Keratinocyte (primary cell): ENCODE measurements at regions not wholly inside any gene's neighbourhood (a gene's known extent, or its start where the extent isn't known, plus 50 kb on each side); places are given as distances from the start of the nearest gene placed in this dataset.

Experiments used
- DNase-seq: peaks from one replicate; pipeline ENCODE4 v3.0.0-alpha.2; 2011; ENCODE audit warnings: low read depth, missing footprints, low spot score
- FAIRE-seq: peaks from 2 replicates; lab custom pipeline; 2011; peaks lifted over from hg19 to GRCh38; lab: Jason Lieb, UNC
- H2AFZ ChIP-seq: 2 replicates; pipeline ENCODE4 v1.6.0; 2012; ENCODE audit warnings: low read length, control low read depth, inconsistent platforms; ENCODE audit not compliant: control insufficient read depth
- H3K27ac ChIP-seq: 2 replicates; pipeline ENCODE4 v1.5.1; 2011; ENCODE audit warnings: low read length; ENCODE audit not compliant: control insufficient read depth, insufficient read depth
- H3K27me3 ChIP-seq: 3 replicates; pipeline ENCODE4 v1.6.0; 2011; ENCODE audit warnings: low read length; ENCODE audit not compliant: control insufficient read depth, insufficient read depth; ENCODE audit errors: extremely low read depth
- H3K36me3 ChIP-seq, 2 experiments: 2 replicates in 1 of 2; 3 replicates in 1 of 2; pipeline ENCODE4 v1.5.1; 2011; ENCODE audit warnings: low read length in 2 of 2, mild to moderate bottlenecking in 1 of 2; ENCODE audit not compliant: control insufficient read depth in 2 of 2, insufficient read depth in 2 of 2; ENCODE audit errors: extremely low read depth in 1 of 2
- H3K4me1 ChIP-seq: 3 replicates; pipeline ENCODE4 v1.5.1; 2011; ENCODE audit warnings: low read length; ENCODE audit not compliant: control insufficient read depth, insufficient read depth; ENCODE audit errors: extremely low read depth
- H3K4me2 ChIP-seq: 3 replicates; pipeline ENCODE4 v1.6.0; 2011; ENCODE audit warnings: low read depth, low read length; ENCODE audit not compliant: control insufficient read depth, insufficient read depth; ENCODE audit errors: extremely low read depth
- H3K4me3 ChIP-seq, 3 experiments: fragments of 200-600 bp in 1 of 3; sonication (generic) in 1 of 3; 2 replicates in 2 of 3; 3 replicates in 1 of 3; pipeline ENCODE4 v1.5.1; 2011 to 2016; ENCODE audit warnings: low read length in 3 of 3, mild to moderate bottlenecking in 3 of 3, control low read depth in 2 of 3, inconsistent platforms in 1 of 3, low read depth in 1 of 3, mixed read lengths in 1 of 3, mixed run types in 1 of 3, moderate library complexity in 1 of 3; ENCODE audit not compliant: control insufficient read depth in 2 of 3, insufficient read depth in 2 of 3; ENCODE audit errors: extremely low read depth in 1 of 3
- H3K79me2 ChIP-seq: 2 replicates; pipeline ENCODE4 v1.6.0; 2012; ENCODE audit warnings: low read length; ENCODE audit not compliant: control insufficient read depth, insufficient read depth
- H3K9ac ChIP-seq: 3 replicates; pipeline ENCODE4 v1.6.0; 2011; ENCODE audit warnings: low read length; ENCODE audit not compliant: control insufficient read depth, insufficient read depth; ENCODE audit errors: extremely low read depth
- H3K9me1 ChIP-seq: 3 replicates; pipeline ENCODE4 v1.6.0; 2011; ENCODE audit warnings: low read length; ENCODE audit not compliant: control insufficient read depth, insufficient read depth; ENCODE audit errors: extremely low read depth
- H3K9me3 ChIP-seq: 2 replicates; pipeline ENCODE4 v1.5.1; 2012; ENCODE audit warnings: low read depth, low read length; ENCODE audit not compliant: control insufficient read depth
- H4K20me1 ChIP-seq: 3 replicates; pipeline ENCODE4 v1.6.0; 2011; ENCODE audit warnings: low read length; ENCODE audit not compliant: control insufficient read depth, insufficient read depth; ENCODE audit errors: extremely low read depth
- CTCF ChIP-seq, 3 experiments: IDR thresholded peaks in 1 of 3; conservative IDR thresholded peaks in 1 of 3; optimal IDR thresholded peaks in 1 of 3; 2 replicates in 2 of 3; 3 replicates in 1 of 3; pipeline versions ENCODE3 to v1.5.1; 2011; ENCODE audit warnings: low read length in 3 of 3, mild to moderate bottlenecking in 3 of 3, moderate library complexity in 2 of 3, control low read depth in 1 of 3, inconsistent platforms in 1 of 3; ENCODE audit not compliant: insufficient read depth in 2 of 3; ENCODE audit errors: extremely low read depth in 1 of 3
- EZH2 ChIP-seq: IDR thresholded peaks from one replicate; pipeline ENCODE4 v1.6.1; 2012; ENCODE audit warnings: inconsistent platforms, mild to moderate bottlenecking, low read length, moderate library complexity
- dilution Hi-C: fragments of 300-500 bp; cut with MboI; formaldehyde crosslinking; loops from one replicate; pipeline ENCODE4 v1.7.0; 2020; ENCODE audit warnings: low sequenced_read_pairs; ENCODE audit not compliant: extremely low pct_ligation_motif_present

- no peak for TF ChIP-seq EZH2
- TF ChIP-seq CTCF (optimal IDR thresholded peaks at IDR 0.05 in 1 of 3, IDR thresholded peaks at IDR 0.05 in 1 of 3, conservative IDR thresholded peaks at IDR 0.05 in 1 of 3; ENCODE audit: extremely low read depth in 1 of 3, insufficient read depth in 2 of 3, low read length in 3 of 3): no peak
- Histone ChIP-seq H3K9me3 (no peaks in the 10 kb centered on the region), H3K4me3 (no peak overlapping the region), H4K20me1 (no peaks in the 10 kb centered on the region), H3K27ac (no peak overlapping the region), H3K79me2 (no peaks in the 10 kb centered on the region), H3K4me2 (no peak overlapping the region), H3K9ac (no peak overlapping the region), H2AFZ (no peak overlapping the region), H3K9me1 (no peaks in the 10 kb centered on the region), H3K27me3 (no peaks in the 10 kb centered on the region), H3K4me1 (no peaks in the 10 kb centered on the region), H3K36me3 (no peaks in the 10 kb centered on the region)
- FAIRE-seq: no peak
- dilution Hi-C loops: no loop called here
- DNase-seq: no peak
Measured at GRCh38 chr4:121564840-121565375, 131.9 kb downstream of the ANXA5 start.

- FAIRE-seq (no peak), DNase-seq (no peak)
- Histone ChIP-seq H3K36me3 (no peaks in the 10 kb centered on the region), H3K9me1 (no peaks in the 10 kb centered on the region), H3K27ac (no peak overlapping the region), H3K4me2 (no peak overlapping the region), H3K27me3 (no peaks in the 10 kb centered on the region), H3K79me2 (no peaks in the 10 kb centered on the region), H3K4me3 (no peak overlapping the region), H3K4me1 (no peaks in the 10 kb centered on the region), H3K9me3 (no peaks in the 10 kb centered on the region), H2AFZ (no peak overlapping the region), H3K9ac (no peak overlapping the region), H4K20me1 (no peaks in the 10 kb centered on the region)
- TF ChIP-seq CTCF (optimal IDR thresholded peaks at IDR 0.05 in 1 of 3, IDR thresholded peaks at IDR 0.05 in 1 of 3, conservative IDR thresholded peaks at IDR 0.05 in 1 of 3; ENCODE audit: extremely low read depth in 1 of 3, insufficient read depth in 2 of 3, low read length in 3 of 3) (no peak), EZH2 (no peak)
- dilution Hi-C loops: no loop called here
Measured at GRCh38 chr4:121562811-121563210, 134.0 kb downstream of the ANXA5 start.
